ENCODE measurements at regions not wholly inside any gene's neighbourhood (a gene's known extent, or its start where the extent isn't known, plus 50 kb on each side); places are given as distances from the start of the nearest gene placed in this dataset.

- peak; percentile 64 for DNase-seq (ENCODE audit: low read depth)
These were observed 306.1 kb upstream of the DDI1 start for GRCh38 chr11:103730131-103730940.

GRCh38 chr11:103731670-103732069 lies 304.8 kb upstream of the DDI1 start:
- DNase-seq (ENCODE audit: low read depth), result peak; percentile 53

GRCh38 chr11:103733889-103734288 lies 302.6 kb upstream of the DDI1 start:
- DNase-seq (ENCODE audit: low read depth), result no peak

- peak; percentile 54 for DNase-seq (ENCODE audit: low read depth)
These were observed 300.9 kb upstream of the DDI1 start for GRCh38 chr11:103735497-103736032.

- DNase-seq (ENCODE audit: low read depth), result no peak
These were observed 300.0 kb upstream of the DDI1 start for GRCh38 chr11:103736315-103737036.

- no peak for DNase-seq (ENCODE audit: low read depth)
These were observed 299.3 kb upstream of the DDI1 start for GRCh38 chr11:103737037-103737622.

- DNase-seq (ENCODE audit: low read depth), result peak; percentile 38
These were observed 298.7 kb upstream of the DDI1 start for GRCh38 chr11:103737747-103738146.

GRCh38 chr11:103739074-103739796 lies 297.2 kb upstream of the DDI1 start:
- DNase-seq (ENCODE audit: low read depth), result peak; percentile 23

- DNase-seq (ENCODE audit: low read depth), result no peak
These were observed 291.8 kb upstream of the DDI1 start for GRCh38 chr11:103744496-103745153.

- peak; percentile 29 for DNase-seq (ENCODE audit: low read depth)
These were observed 287.3 kb upstream of the DDI1 start for GRCh38 chr11:103749158-103749557.

- no peak for DNase-seq (ENCODE audit: low read depth)
These were observed 267.6 kb upstream of the DDI1 start for GRCh38 chr11:103768816-103769215.

- peak; percentile 83 for DNase-seq (ENCODE audit: low read depth)
These were observed 263.4 kb upstream of the DDI1 start for GRCh38 chr11:103773059-103773458.

- no peak for DNase-seq (ENCODE audit: low read depth)
These were observed 262.9 kb upstream of the DDI1 start for GRCh38 chr11:103773537-103773936.

- no peak for DNase-seq (ENCODE audit: low read depth)
These were observed 257.4 kb upstream of the DDI1 start for GRCh38 chr11:103779054-103779453.

GRCh38 chr11:103789952-103790351 lies 246.5 kb upstream of the DDI1 start:
- no peak for DNase-seq (ENCODE audit: low read depth)

GRCh38 chr11:103792981-103793468 lies 243.4 kb upstream of the DDI1 start:
- DNase-seq (ENCODE audit: low read depth), result peak; percentile 93

- peak; percentile 93 for DNase-seq (ENCODE audit: low read depth)
These were observed 242.2 kb upstream of the DDI1 start for GRCh38 chr11:103794262-103794661.

- DNase-seq (ENCODE audit: low read depth), result peak; percentile 79
These were observed 238.4 kb upstream of the DDI1 start for GRCh38 chr11:103798026-103798425.

GRCh38 chr11:103798446-103798845 lies 238.0 kb upstream of the DDI1 start:
- no peak for DNase-seq (ENCODE audit: low read depth)

GRCh38 chr11:103800406-103801114 lies 235.9 kb upstream of the DDI1 start:
- no peak for DNase-seq (ENCODE audit: low read depth)

GRCh38 chr11:103803062-103803461 lies 233.4 kb upstream of the DDI1 start:
- DNase-seq (ENCODE audit: low read depth), result peak; percentile 52

All from amniotic epithelial cell (primary cell).